GM23248 (cell line): ENCODE measurements at regions not wholly inside any gene's neighbourhood (a gene's known extent, or its start where the extent isn't known, plus 50 kb on each side); places are given as distances from the start of the nearest gene placed in this dataset.

ENCODE experiments used
- EZH2 ChIP-seq: fragments of 200-600 bp; sonication (generic); IDR thresholded peaks from 2 replicates; pipeline ENCODE4 v1.6.1; 2018; ENCODE audit warnings: antibody characterized with exemption, mild to moderate bottlenecking; ENCODE audit not compliant: insufficient read depth, poor library complexity, severe bottlenecking
- EZH2phosphoT487 ChIP-seq: fragments of 200-600 bp; sonication (generic); IDR thresholded peaks from 2 replicates; pipeline ENCODE4 v1.6.1; 2018; ENCODE audit warnings: antibody characterized with exemption, moderate library complexity, mild to moderate bottlenecking, low read depth; ENCODE audit not compliant: insufficient read depth

DNA sequence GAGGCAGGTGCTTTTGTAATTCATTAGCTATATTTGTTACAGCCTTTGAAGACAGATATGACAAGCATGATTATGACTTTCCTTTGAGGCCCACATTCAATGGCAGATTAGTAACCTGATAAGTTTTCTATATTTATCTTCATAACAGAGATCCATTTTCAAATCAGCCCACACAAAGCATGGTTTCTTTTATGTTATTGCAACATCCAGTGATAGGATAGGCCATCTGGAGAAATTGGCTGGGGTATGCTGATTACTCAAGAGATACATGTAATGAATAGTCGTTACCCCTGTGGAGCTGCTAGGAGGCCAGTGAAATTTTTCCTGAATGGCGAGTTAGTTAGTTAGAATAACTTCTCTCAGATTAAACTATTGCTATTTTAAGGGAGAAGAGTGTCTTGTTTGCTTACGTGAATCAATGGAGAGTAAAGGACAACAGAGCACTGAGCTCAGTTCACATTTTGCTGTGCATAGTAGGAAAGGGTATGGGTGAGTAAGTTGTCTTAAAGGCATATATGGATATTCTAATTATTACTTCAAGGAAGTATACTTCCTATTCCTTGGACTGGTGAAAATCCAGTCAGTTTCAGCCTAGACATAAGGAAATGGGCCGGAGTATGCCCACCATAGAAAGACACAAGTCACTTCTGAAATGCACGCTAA is 79.2 kb upstream of the DKK2 start:
- TF ChIP-seq EZH2, result no peak
- TF ChIP-seq EZH2phosphoT487, result no peak
